B cell (primary cell): ENCODE measurements at regions not wholly inside any gene's neighbourhood (a gene's known extent, or its start where the extent isn't known, plus 50 kb on each side); places are given as distances from the start of the nearest gene placed in this dataset.
"Not testable (repeated sequence)": the region's sequence is repeated elsewhere in the genome, so short reads cannot be mapped to it uniquely, and the experiment has no call there.

Experiments
- CTCF ChIP-seq: fragments of 200-600 bp; IDR thresholded peaks from one replicate; pipeline ENCODE4 v1.8.0; 2022; ENCODE audit warnings: antibody characterized with exemption, mild to moderate bottlenecking
- EZH2 ChIP-seq: IDR thresholded peaks from 2 replicates; pipeline ENCODE4 v1.6.1; 2012; ENCODE audit warnings: borderline replicate concordance, low read depth, mild to moderate bottlenecking, moderate library complexity, low read length; ENCODE audit not compliant: insufficient read depth, poor library complexity, severe bottlenecking

GRCh38 chr11:3516934-3517567, 124.7 kb downstream of the ART5 start:
- TF ChIP-seq CTCF, EZH2: not testable (repeated sequence)
